ENCODE measurements at regions not wholly inside any gene's neighbourhood (a gene's known extent, or its start where the extent isn't known, plus 50 kb on each side); places are given as distances from the start of the nearest gene placed in this dataset.

- intact Hi-C loops (cut with micrococcal nuclease): no loop called here
- DNase-seq (ENCODE audit: extremely low read depth in 1 of 4, low spot score in 3 of 4) (no peak), ATAC-seq (no peak), FAIRE-seq (no peak)
- H3K9me1 ChIP-seq (ENCODE audit: control insufficient read depth, insufficient read depth, low read length): no peaks in the 10 kb centered on the region
- no TSS peak for BruUV-seq (replicated peaks)
- no peak overlapping the region for H3K27ac ChIP-seq (ENCODE audit: extremely low read depth, low read depth, low read length)
- H2AFZ ChIP-seq (ENCODE audit: low read depth, low read length): no peak overlapping the region
- 5% methylated on average over 17 of the region's 18 CpGs for WGBS (ENCODE audit: insufficient coverage, low coverage, missing lambda C conversion rate)
- TF ChIP-seq GMEB1 (CRISPR knock-in tag; IDR thresholded peaks at IDR 0.05) (no peak), FOXK2 (conservative IDR thresholded peaks at IDR 0.05 in 1 of 2, IDR thresholded peaks at IDR 0.05 in 1 of 2; ENCODE audit: low read depth in 2 of 2) (no peak), RFX7 (CRISPR knock-in tag; IDR thresholded peaks at IDR 0.05) (no peak)
- no peaks in the 10 kb centered on the region for H3K9me3 ChIP-seq (replicated peaks; ENCODE audit: control insufficient read depth, insufficient read depth, low read depth, low read length)
- H3K4me1 ChIP-seq (replicated peaks in 1 of 2; ENCODE audit: control insufficient read depth in 2 of 2, insufficient read depth in 2 of 2, low read length in 2 of 2): no peaks in the 10 kb centered on the region
- no peak overlapping the region for H3K9ac ChIP-seq (ENCODE audit: insufficient read depth in 1 of 2, low read depth in 2 of 2, low read length in 2 of 2)
- in situ Hi-C loops (cut with MboI): no loop called here
- POLR2A ChIA-PET: no interaction called here
- no peak overlapping the region for H3K4me2 ChIP-seq (ENCODE audit: insufficient read depth, low read length)
- H3K4me3 ChIP-seq: no peak overlapping the region
- H3K36me3 ChIP-seq (ENCODE audit: control insufficient read depth, insufficient read depth, low read length): no peaks in the 10 kb centered on the region
- H3K27me3 ChIP-seq (ENCODE audit: control insufficient read depth in 2 of 2, insufficient read depth in 2 of 2, low read length in 2 of 2): peaks cover 2 to 13% of the 10 kb centered on the region in 2 experiments; a peak in 3 of 5 replicates
- no peaks in the 10 kb centered on the region for H4K20me1 ChIP-seq (replicated peaks; ENCODE audit: control insufficient read depth, insufficient read depth, low read length)
- H3K79me2 ChIP-seq (ENCODE audit: control insufficient read depth, insufficient read depth, low read length): no peaks in the 10 kb centered on the region
- CTCF ChIA-PET (ENCODE audit: low intra/inter-chr PET ratio): no interaction called here
These were observed 104.9 kb upstream of the C14orf180 start for GRCh38 chr14:104474495-104475213.

GRCh38 chr14:104475256-104475655, 104.3 kb upstream of the C14orf180 start:
- Histone ChIP-seq H3K36me3 (ENCODE audit: control insufficient read depth, insufficient read depth, low read length) (no peaks in the 10 kb centered on the region), H3K9me1 (ENCODE audit: control insufficient read depth, insufficient read depth, low read length) (no peaks in the 10 kb centered on the region), H3K4me3 (no peak overlapping the region), H3K4me2 (ENCODE audit: insufficient read depth, low read length) (no peak overlapping the region), H3K4me1 (replicated peaks in 1 of 2; ENCODE audit: control insufficient read depth in 2 of 2, insufficient read depth in 2 of 2, low read length in 2 of 2) (no peaks in the 10 kb centered on the region), H3K27me3 (ENCODE audit: control insufficient read depth in 2 of 2, insufficient read depth in 2 of 2, low read length in 2 of 2) (peaks cover 2 to 13% of the 10 kb centered on the region in 2 experiments; a peak in 3 of 5 replicates), H3K27ac (ENCODE audit: extremely low read depth, low read depth, low read length) (no peak overlapping the region), H4K20me1 (replicated peaks; ENCODE audit: control insufficient read depth, insufficient read depth, low read length) (no peaks in the 10 kb centered on the region), H2AFZ (ENCODE audit: low read depth, low read length) (no peak overlapping the region), H3K9ac (ENCODE audit: insufficient read depth in 1 of 2, low read depth in 2 of 2, low read length in 2 of 2) (no peak overlapping the region), H3K9me3 (replicated peaks; ENCODE audit: control insufficient read depth, insufficient read depth, low read depth, low read length) (no peaks in the 10 kb centered on the region), H3K79me2 (ENCODE audit: control insufficient read depth, insufficient read depth, low read length) (no peaks in the 10 kb centered on the region)
- BruUV-seq (replicated peaks): no TSS peak
- WGBS (ENCODE audit: insufficient coverage, low coverage, missing lambda C conversion rate): 3% methylated on average over 11 of the region's 12 CpGs
- no peak for FAIRE-seq
- no peak for ATAC-seq
- POLR2A ChIA-PET: interaction anchor here (1.0 kb wide), 1 partner anchor 8 kb away, joined by 3 read pairs; no protein-coding TSS in a partner anchor
- CTCF ChIA-PET (ENCODE audit: low intra/inter-chr PET ratio): no interaction called here
- intact Hi-C loops (cut with micrococcal nuclease) (no loop called here), in situ Hi-C loops (cut with MboI) (no loop called here)
- no peak for DNase-seq (ENCODE audit: extremely low read depth in 1 of 4, low spot score in 3 of 4)
- TF ChIP-seq SAFB2 (IDR thresholded peaks at IDR 0.05; ENCODE audit: borderline replicate concordance, low read depth, low read length, severe bottlenecking) (no peak), TRIM25 (IDR thresholded peaks at IDR 0.05; ENCODE audit: borderline replicate concordance) (no peak), TCF7L2 (IDR thresholded peaks at IDR 0.05; ENCODE audit: low read depth, low read length) (no peak), CLOCK (CRISPR knock-in tag; IDR thresholded peaks at IDR 0.05; ENCODE audit: borderline replicate concordance) (no peak)

Data from K562 (cell line).